GM18517 (cell line): ENCODE measurements at regions not wholly inside any gene's neighbourhood (a gene's known extent, or its start where the extent isn't known, plus 50 kb on each side); places are given as distances from the start of the nearest gene placed in this dataset.

ENCODE experiments used
- ATAC-seq: cut with Tn5 transposase; IDR thresholded peaks from one replicate; pipeline ENCODE4 v1.9.1; 2021; ENCODE audit warnings: mild to moderate bottlenecking, moderate library complexity; ENCODE audit not compliant: unreplicated experiment

- ATAC-seq, result no peak
Observed at GRCh38 chr6:125489579-125490285, 188.0 kb upstream of the HDDC2 start.

GRCh38 chr6:125491860-125492618, 190.3 kb upstream of the HDDC2 start:
- ATAC-seq, result no peak

DNA sequence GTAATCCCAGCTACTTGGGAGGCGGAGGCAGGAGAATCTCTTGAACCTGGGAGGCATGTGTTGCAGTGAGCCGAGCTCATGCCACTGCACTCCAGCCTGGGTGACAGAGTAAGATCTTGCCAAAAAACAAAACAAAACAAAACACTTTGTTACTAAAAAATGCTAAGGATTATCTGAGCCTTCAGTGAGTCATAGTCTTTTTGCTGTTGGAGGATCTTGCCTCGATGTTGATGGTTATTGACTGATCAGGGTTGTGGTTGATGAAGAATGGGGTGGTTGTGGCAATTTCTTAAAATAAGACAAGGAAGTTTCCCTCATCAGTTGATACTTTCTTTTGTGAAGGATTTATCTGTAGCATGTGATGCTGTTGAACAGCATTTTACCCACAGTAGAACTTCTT, 196.8 kb upstream of the HDDC2 start:
- ATAC-seq, result no peak

GRCh38 chr6:125499535-125499934, 197.8 kb upstream of the HDDC2 start:
- no peak for ATAC-seq

DNA sequence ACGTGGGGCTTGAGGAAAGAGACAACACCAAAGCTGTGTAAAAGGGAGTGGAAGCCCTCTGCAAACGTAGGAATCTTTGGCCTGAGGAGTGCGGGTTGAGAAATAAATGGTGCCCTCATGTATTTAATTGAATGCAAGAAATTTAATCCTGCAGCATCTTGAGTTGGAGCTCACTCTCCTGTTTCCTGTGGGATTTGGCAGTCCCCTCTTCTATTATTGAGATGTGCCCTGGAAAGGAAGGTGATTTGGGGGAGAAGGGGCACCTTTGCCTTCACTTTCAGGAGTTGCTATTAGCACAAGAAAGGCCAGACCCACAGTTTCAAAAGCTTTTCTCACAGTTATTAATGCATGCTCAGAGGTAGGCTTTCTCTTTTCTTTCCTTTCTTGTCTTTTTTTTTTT, 201.4 kb upstream of the HDDC2 start:
- ATAC-seq, result no peak

- no peak for ATAC-seq
Observed at GRCh38 chr6:125507987-125508655, 206.4 kb upstream of the HDDC2 start.

DNA sequence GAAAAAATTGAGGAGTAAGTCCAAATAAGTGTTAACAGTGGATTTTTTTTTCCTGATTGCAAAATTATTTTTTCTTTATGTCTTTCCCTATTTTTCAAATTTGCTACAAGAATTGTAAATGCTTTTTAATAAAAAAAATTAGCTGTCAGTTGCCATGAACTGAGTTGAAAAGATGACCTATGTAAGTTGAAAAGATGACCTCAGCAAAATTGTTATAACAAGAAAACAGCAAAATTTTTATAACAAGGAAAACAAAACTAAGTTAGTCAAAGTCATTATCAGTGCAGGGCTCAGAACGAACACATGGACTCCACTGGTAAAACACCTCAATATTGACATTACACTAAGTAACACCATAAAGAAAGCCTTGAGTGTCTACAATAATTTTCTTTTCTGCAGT, 207.0 kb upstream of the HDDC2 start:
- no peak for ATAC-seq

- no peak for ATAC-seq
Observed at GRCh38 chr6:125509477-125509876, 207.7 kb upstream of the HDDC2 start.

GRCh38 chr6:125510405-125510804, 208.6 kb upstream of the HDDC2 start:
- ATAC-seq, result no peak

- ATAC-seq, result no peak
Observed at GRCh38 chr6:125511809-125512396, 210.1 kb upstream of the HDDC2 start.

DNA sequence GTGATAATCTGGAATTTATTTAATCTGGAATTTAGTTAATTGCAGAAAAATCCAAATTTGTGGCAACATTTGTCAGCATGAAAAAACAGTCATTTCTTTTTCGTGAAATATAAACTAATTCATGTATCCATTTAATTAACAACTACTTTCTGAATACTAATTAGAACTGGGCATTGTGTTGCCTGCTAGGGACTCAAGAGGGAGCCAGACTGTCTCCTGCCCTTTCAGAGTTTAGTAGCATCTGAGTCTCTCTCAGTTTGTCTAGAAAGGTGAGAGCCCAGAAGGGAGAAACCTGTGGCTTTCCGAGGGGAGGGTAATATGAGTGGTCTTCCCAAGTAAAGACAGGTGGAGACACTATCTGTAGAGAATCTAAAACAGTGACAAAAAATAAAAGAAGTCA, 210.9 kb upstream of the HDDC2 start:
- peak; percentile 85 for ATAC-seq

DNA sequence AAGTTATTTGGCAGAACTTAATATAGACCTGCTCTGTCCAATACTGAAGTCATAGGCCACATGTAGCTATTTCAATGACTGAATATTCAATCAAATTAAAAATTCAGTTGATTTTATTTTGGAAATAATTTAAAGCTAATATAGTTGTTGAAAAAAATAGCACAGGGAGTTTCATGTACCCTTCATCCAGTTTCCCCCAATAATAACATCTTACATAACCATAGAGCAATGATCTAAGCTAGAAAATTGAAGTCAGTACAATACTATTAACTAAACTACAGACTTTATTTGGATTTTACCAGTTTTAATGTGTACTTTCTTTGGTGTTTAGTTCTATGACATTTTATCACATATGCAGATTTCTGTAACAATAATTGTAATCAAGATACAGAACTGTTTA, 212.2 kb upstream of the HDDC2 start:
- no peak for ATAC-seq

GRCh38 chr6:125516644-125517043, 214.9 kb upstream of the HDDC2 start:
- ATAC-seq, result no peak

- no peak for ATAC-seq
Observed at GRCh38 chr6:125519367-125519766, 217.6 kb upstream of the HDDC2 start.

- no peak for ATAC-seq
Observed at GRCh38 chr6:125524356-125524755, 222.6 kb upstream of the HDDC2 start.

DNA sequence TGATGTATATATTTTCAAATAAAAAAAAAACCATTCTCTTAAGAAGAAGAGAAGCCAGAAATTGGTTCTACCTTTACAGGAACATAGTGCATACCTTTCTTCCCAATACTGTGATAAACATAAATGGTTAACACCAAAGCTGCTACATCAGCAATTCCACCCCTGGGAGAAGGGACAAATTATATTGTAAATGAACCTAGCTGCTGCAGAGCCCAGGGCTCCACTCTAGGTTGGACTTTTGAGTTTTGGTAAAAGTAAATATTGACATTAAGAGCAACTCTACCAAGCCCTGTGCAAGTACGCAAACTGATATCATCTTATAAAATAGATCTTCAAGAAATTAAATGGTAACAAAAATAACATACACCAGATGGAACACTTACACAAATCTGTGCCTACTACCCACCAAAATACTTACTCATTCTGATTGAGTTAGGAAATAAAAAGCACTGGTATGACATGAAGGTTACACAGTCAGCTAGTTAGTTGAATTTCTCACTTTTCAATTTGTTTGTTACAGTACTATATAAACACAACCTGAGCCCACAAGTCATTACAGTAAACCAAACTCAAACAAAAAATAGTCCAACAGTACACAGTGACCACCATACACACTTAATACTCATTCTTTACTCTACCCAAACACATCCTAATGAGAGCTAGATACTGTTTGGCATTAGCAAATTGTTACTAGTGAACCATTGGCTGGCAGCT, 223.3 kb upstream of the HEY2 start:
- ATAC-seq, result no peak

DNA sequence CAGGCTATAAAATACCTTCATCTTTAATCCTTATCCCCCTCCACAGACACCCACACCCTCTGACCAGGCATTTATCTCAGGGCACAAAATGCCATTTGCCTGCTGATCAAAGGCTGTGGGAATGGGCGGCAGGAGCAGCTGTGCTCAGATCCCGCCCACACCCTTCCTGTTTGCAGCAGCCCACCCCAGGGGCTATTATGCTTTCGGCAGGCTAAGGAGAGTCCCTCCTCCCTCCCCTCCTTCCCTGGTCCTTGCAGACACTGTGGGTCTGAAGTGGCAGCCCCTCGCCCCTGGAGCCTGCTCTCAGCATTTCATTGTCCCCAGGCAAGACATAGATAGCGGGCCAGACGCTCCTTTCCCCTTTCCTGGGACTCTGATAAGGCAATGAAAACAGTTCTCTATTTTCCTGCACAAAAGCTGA, 220.8 kb upstream of the HEY2 start:
- ATAC-seq, result no peak

DNA sequence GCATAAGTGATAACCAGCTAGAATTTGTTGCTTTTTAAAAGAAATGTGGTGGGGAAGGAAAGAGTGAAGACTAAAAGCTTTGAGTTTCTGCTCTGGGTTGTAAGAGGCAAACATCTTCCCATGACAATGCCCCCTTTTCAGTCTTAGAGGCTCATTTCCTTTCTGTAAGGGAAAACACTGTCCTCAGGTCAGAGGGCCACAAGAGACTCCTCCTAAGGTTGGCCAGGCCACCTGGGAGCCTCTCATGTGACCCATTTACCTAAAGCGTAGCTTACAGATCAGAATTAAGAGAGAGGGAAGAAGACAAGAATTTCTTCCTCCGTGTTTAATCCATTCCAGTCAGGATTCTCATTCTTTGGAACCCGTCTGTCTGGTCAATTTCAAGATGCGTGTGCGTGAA, 220.4 kb upstream of the HEY2 start:
- ATAC-seq, result no peak

DNA sequence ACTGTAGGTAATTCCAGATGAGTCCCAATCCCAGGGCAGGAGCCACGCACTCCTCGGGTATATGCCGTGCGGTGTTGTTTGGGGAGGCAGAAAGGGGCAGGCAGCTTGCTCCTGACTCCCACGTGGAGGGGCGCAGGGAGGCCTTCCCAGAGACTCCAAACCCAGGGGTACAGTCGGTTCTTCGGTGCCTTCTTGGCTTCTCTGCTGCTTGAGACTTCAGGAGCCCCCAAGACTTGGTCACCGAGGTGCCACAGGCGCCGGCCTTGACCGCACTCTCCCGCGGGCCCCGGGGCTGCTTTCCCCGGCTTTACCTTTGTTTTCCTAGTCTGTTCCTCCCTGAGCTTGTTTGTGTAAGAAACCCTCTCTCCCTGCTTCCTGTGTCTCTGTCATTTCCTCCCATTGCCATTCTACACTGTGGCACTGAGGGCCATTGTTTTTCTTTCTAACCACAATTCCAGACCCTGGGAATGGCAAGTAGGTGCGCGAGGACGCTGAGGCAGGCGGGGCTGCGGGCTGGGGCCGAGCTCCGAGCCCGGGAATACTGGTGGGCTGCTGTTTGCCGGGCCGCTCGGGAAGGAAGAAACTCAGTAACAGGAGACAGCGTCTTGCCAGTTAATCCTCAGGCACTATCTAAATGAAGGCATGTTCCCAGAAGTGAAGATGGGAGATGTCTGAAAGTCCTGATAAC, 215.6 kb upstream of the HEY2 start:
- no peak for ATAC-seq
